ENCODE measurements at regions not wholly inside any gene's neighbourhood (a gene's known extent, or its start where the extent isn't known, plus 50 kb on each side); places are given as distances from the start of the nearest gene placed in this dataset.
A peak's percentile ranks its signal among the peaks of the same experiment; 100 is the strongest.
"Not testable (repeated sequence)": the region's sequence is repeated elsewhere in the genome, so short reads cannot be mapped to it uniquely, and the experiment has no call there.

DNA sequence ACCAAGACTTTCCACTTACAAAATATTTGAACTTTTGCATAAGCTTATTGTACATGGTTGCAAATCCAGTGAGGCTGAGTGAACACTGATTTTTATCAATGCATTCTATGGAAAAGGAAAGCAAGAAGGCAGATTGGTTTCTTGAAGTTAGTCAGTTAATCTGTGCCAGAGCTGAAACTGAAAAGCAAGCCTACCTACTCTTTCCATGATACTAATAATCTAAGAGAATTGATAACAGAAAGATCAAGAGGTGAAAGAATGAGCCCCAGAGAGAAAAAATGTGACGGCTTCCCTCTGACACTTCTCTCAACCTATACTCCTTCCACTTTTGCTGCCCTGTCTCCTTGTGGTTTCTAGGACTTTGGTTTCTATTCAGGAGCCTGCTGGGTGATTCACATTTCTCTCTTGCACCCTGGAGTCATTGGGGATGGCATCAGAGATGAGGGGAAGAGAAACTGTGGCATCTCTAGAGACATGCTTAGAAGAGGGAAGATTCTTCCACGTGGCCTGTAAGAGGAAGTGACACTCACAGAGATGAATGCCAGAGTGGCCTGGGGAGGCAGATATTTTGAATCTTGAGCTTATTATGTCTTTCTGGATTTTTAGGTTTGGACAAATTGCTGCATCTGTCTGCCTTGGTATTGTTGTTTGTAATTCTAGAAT lies 158.6 kb upstream of the RIMS1 start:
- no peak for ATAC-seq

GRCh38 chr6:71730284-71730683 lies 156.1 kb upstream of the RIMS1 start:
- ATAC-seq = no peak

More for the DNA sequence above, 158.6 kb upstream of the RIMS1 start:
- peaks cover 6 to 8% of the 10 kb centered on the region in 2 donors for H3K9me3 Mint-ChIP-seq
- H3K36me3 Mint-ChIP-seq = no peaks in the 10 kb centered on the region
- no peak for DNase-seq (ENCODE audit: low spot score in 2 of 2)
- H3K27ac Mint-ChIP-seq = no peak overlapping the region

DNA sequence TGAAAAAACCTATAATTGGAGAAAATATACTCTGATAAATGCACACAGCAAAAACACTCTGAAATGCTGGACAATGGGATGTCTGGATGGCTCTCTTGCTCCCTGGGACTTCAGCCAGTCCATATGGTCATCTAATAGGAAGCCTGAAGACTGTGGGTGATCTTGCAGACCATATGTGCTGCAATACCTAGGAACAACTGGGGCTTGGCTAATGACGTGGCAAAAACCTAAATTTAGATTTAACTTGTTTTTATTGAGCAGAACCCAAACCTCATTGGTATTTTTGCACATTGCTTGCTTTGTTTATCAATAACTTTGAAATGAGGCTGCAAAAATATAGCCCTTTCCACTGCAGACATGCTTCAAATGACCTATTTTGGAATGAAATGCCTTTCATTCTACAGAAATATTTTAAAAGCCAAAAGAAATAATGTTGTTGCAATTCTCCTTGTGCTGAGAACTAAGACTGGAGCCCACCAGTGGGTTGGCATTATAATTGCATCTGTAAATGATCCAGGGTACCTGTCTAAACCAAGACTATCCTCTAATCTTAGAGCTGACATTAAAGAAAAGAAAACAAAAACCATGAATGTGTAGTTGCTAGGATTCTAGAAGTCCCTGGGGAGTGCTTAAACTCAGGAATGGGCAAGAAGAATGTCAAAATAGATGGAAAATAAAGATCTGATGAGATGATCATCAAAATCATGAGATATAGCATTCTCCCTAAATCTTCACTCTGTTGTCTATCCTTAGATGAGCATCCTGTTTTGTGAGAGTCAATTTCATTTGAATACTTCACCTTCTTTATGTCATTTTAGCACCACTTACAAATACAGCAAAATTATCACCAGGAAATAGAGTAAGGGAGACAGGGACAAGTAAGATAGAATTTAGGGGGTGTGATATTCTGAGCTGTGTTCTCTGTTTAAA lies 152.1 kb upstream of the RIMS1 start:
- Mint-ChIP-seq H3K27ac (no peak overlapping the region), H3K36me3 (no peaks in the 10 kb centered on the region), H3K9me3 (no peaks in the 10 kb centered on the region)
- no peak for DNase-seq (ENCODE audit: low spot score in 2 of 2)
- ATAC-seq = no peak

More at GRCh38 chr6:71730284-71730683, 156.1 kb upstream of the RIMS1 start:
- Mint-ChIP-seq H3K27ac (no peak overlapping the region), H3K36me3 (no peaks in the 10 kb centered on the region), H3K9me3 (peaks cover 5 to 6% of the 10 kb centered on the region in 2 donors)
- no peak for DNase-seq (ENCODE audit: low spot score in 2 of 2)

DNA sequence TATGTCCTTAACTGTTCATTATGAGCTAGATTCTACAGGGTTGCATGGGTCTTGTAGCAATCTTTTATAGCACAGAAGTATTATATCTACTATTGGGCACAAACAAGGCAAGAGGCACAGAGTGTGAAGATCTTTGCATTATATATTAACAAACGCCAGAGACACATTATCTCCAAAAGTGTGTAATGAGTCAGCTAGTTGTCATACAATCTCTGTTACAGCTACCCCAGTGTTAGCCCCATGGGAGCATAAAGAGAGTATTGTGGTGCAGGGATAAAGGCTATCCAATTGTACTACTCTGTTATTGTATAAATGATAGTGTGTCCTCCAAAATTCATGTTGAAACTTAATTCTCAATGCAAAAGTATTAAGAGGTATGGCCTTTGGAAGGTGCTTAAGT lies 148.4 kb upstream of the RIMS1 start:
- H3K9me3 Mint-ChIP-seq = peaks cover 0 to 3% of the 10 kb centered on the region in 2 donors
- ATAC-seq (no peak), DNase-seq (ENCODE audit: low spot score in 2 of 2) (no peak)
- H3K36me3 Mint-ChIP-seq = no peaks in the 10 kb centered on the region
- H3K27ac Mint-ChIP-seq = no peak overlapping the region

DNA sequence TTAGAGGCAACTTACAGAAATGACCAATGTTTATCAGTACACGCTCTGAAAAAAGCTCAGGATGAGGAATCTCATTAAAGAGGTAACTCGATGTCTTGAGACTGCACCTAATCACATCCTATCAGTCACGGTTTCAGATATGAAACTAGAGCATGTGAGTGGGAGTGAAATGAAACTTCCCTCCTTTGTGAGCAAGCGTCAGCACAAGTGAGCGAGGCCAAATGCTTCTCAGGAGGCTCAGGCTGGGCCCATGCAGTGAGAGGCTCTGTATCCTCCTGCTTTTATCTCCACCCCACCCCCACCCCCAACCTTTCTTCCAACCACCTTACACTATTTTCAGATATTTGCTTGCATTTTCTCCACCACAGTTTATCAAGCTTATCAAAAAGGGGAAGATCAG lies 140.8 kb upstream of the RIMS1 start:
- no peak for DNase-seq (ENCODE audit: low spot score in 2 of 2)
- Mint-ChIP-seq H3K36me3 (no peaks in the 10 kb centered on the region), H3K9me3 (no peaks in the 10 kb centered on the region), H3K27ac (no peak overlapping the region)
- no peak for ATAC-seq

DNA sequence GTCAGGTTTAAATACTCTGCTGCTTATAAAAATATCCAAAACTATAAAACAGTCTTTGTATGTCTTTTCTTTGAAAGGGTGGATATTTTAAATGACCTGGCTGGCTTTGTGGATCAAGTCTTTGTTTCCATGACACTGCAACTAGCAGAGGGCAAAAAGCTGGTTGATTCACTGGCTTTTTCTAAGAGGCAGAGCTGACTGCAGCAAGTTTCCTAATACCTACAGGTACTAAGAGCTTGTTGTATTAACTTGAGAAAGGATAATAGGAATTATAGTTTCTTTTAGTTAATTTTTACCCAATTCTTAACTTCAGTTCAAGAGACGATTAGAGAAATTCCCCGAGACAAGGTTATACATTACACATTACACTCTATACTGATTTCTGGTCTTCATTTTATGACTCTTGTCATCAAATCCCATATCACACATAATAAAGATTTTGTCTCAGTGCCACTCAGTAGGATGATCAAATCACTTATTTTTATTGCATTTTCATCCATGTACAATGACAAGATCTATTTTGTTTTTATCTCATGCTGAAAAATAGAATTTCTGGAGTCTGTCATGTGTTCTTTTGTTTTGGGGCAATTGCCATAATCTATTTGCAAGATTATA lies 120.1 kb upstream of the RIMS1 start:
- Mint-ChIP-seq H3K9me3 (peaks cover 0 to 1% of the 10 kb centered on the region in 2 donors), H3K27ac (no peak overlapping the region), H3K36me3 (no peaks in the 10 kb centered on the region)
- no peak for ATAC-seq
- no peak for DNase-seq (ENCODE audit: low spot score in 2 of 2)

DNA sequence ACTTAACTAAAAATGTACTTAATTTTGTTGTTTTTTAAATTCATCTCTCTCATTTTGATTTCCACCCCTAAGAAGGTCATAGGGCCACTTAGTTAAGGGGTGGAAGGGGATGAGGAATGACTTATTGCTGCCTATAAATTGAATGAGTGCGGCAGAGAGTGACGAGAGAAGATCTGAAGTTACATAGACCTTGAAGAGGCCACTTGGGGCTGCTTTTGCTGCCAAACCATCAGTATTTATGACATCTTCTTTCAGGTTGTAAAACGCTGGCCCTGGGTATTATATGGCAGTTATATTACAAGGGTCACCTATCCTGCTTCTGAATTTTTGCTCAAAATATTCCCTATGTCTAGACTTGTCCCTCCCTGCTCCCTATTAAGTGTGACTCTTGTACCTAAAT lies 119.6 kb upstream of the RIMS1 start:
- peaks cover 5 to 7% of the 10 kb centered on the region in 2 donors for H3K9me3 Mint-ChIP-seq

DNA sequence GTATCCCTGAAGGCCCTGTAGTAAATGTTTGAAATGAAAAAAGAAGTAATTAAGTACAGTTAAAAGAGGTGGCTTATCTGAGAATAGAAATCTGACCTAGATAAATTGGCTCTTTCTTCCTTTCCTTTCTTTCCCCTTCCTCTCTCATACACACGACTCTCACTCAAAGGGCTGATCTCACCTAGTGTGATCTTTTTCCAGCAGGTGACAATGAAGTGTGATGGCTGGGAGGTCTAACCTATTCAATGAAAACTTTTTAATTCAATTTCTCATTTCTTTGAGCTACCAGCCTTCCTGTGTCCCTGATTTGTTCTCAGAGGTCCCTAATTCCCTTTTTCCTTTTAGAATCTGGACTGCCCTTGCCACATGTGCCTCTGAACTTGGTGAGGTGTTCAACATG lies 118.0 kb upstream of the RIMS1 start:
- no peak for ATAC-seq
- no peaks in the 10 kb centered on the region for H3K36me3 Mint-ChIP-seq
- H3K27ac Mint-ChIP-seq = no peak overlapping the region
- H3K9me3 Mint-ChIP-seq = peaks cover 12 to 13% of the 10 kb centered on the region in 2 donors
- DNase-seq (ENCODE audit: low spot score in 2 of 2) = no peak

More for the DNA sequence above, 119.6 kb upstream of the RIMS1 start:
- DNase-seq (ENCODE audit: low spot score in 2 of 2) (no peak), ATAC-seq (no peak)
- Mint-ChIP-seq H3K27ac (no peak overlapping the region), H3K36me3 (no peaks in the 10 kb centered on the region)

- H3K36me3 Mint-ChIP-seq = peaks cover 14 to 23% of the 10 kb centered on the region in 2 donors
- DNase-seq (ENCODE audit: low spot score in 2 of 2) (no peak), ATAC-seq (no peak)
- H3K9me3 Mint-ChIP-seq = peaks cover 23 to 31% of the 10 kb centered on the region in 2 donors
- no peak overlapping the region for H3K27ac Mint-ChIP-seq
Measured at GRCh38 chr6:71808865-71809264, 77.5 kb upstream of the RIMS1 start.

DNA sequence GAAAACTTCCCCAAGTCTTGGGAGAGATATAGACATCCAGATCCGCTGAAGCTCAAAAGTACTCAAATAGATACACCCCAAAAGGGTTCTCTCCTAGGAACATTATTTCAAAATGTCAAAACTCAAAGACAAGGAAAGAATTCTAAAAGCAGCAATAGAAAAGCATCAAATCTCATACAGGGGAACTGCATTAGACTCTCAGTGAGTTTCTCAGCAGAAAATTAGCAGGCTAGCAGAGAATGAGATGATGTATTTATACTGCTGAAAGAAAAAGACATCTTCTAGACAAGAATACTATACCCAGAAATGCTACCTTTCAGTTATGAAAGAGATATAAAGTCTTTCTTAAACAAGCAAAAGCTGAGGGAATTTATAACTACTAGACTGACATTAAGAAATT lies 75.5 kb upstream of the RIMS1 start:
- Mint-ChIP-seq H3K9me3 (peaks cover 31 to 32% of the 10 kb centered on the region in 2 donors), H3K36me3 (peaks cover 14 to 23% of the 10 kb centered on the region in 2 donors), H3K27ac (no peak overlapping the region)
- DNase-seq (ENCODE audit: low spot score in 2 of 2) (no peak), ATAC-seq (no peak)

GRCh38 chr6:71822625-71823024 lies 63.7 kb upstream of the RIMS1 start:
- Mint-ChIP-seq H3K27ac (no peak overlapping the region), H3K36me3 (no peaks in the 10 kb centered on the region), H3K9me3 (peaks cover 12 to 24% of the 10 kb centered on the region in 2 donors)
- ATAC-seq = peak in 1 of 2 donors; percentile 41
- DNase-seq (ENCODE audit: low spot score in 2 of 2) = no peak

DNA sequence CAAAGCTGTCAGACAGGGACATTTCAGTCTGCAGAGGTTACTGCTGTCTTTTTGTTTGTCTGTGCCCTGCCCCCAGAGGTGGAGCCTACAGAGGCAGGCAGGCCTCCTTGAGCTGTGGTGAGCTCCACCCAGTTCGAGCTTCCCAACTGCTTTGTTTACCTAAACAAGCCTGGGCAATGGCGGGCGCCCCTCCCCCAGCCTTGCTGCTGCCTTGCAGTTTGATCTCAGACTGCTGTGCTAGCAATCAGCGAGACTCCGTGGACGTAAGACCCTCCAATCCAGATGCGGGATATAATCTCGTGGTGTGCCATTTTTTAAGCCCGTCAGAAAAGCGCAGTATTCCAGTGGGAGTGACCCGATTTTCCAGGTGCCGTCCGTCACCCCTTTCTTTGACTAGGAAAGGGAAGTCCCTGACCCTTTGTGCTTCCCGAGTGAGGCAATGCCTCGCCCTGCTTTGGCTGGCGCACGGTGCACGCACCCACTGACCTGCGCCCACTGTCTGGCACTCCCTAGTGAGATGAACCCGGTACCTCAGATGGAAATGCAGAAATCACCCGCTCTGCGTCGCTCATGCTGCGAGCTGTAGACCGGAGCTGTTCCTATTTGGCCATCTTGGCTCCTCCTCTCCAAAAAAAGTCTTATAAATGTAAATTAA lies 54.1 kb upstream of the RIMS1 start:
- not testable (repeated sequence) for H3K27ac Mint-ChIP-seq; ATAC-seq; H3K36me3 Mint-ChIP-seq; DNase-seq (ENCODE audit: low spot score in 2 of 2)
- H3K9me3 Mint-ChIP-seq = peaks cover 18 to 20% of the 10 kb centered on the region in 2 donors

All from activated naive CD4-positive, alpha-beta T cell treated with anti-CD3 and anti-CD28 coated beads, Interleukin-2, amount 50 U/mL, for 72 hours (primary cell).